ENCODE measurements at regions not wholly inside any gene's neighbourhood (a gene's known extent, or its start where the extent isn't known, plus 50 kb on each side); places are given as distances from the start of the nearest gene placed in this dataset.

- no peak for TF ChIP-seq CTCF (IDR thresholded peaks at IDR 0.05)
- no peak for TF ChIP-seq POLR2A (IDR thresholded peaks at IDR 0.05)
These were observed 114.5 kb downstream of the ADCYAP1 start for GRCh38 chr18:1019191-1019590.

Data from right lobe of liver (tissue), 4 donors.